Endodermal cell (in vitro differentiated cells): ENCODE measurements at regions not wholly inside any gene's neighbourhood (a gene's known extent, or its start where the extent isn't known, plus 50 kb on each side); places are given as distances from the start of the nearest gene placed in this dataset.

Experiments used
- DNase-seq: peaks from one replicate; pipeline ENCODE4 v3.0.0-alpha.2; 2017
- H3K27ac ChIP-seq: 2 replicates; pipeline ENCODE4 v1.5.1; 2013; ENCODE audit warnings: mild to moderate bottlenecking, low read depth, low read length, moderate library complexity
- H3K27me3 ChIP-seq: 2 replicates; pipeline ENCODE4 v1.6.1; 2013; ENCODE audit warnings: mild to moderate bottlenecking, low read length, moderate library complexity; ENCODE audit not compliant: insufficient read depth, control insufficient read depth, poor library complexity, severe bottlenecking
- H3K36me3 ChIP-seq: 2 replicates; pipeline ENCODE4 v1.7.0; 2013; ENCODE audit warnings: mild to moderate bottlenecking, low read length, moderate library complexity; ENCODE audit not compliant: control insufficient read depth, insufficient read depth
- H3K4me1 ChIP-seq: one replicate; pipeline ENCODE4 v1.7.0; 2013; ENCODE audit warnings: low read length; ENCODE audit not compliant: control insufficient read depth, insufficient read depth
- H3K4me3 ChIP-seq: 2 replicates; pipeline ENCODE4 v1.5.1; 2013; ENCODE audit warnings: mild to moderate bottlenecking, low read length, moderate library complexity
- H3K9ac ChIP-seq: 2 replicates; pipeline ENCODE4 v1.6.1; 2013; ENCODE audit warnings: mild to moderate bottlenecking, low read length, moderate library complexity; ENCODE audit not compliant: poor library complexity, severe bottlenecking; ENCODE audit errors: extremely low read depth
- H3K9me3 ChIP-seq: 2 replicates; pipeline ENCODE4 v1.6.1; 2013; ENCODE audit warnings: mild to moderate bottlenecking, low read length, moderate library complexity; ENCODE audit not compliant: control insufficient read depth
- H3K27ac Mint-ChIP-seq: 2 replicates; pipeline ENCODE4 v1.8.0; 2020; ENCODE audit warnings: mixed read lengths
- H3K27me3 Mint-ChIP-seq: 2 replicates; pipeline ENCODE4 v1.8.0; 2021; ENCODE audit warnings: mild to moderate bottlenecking, mixed read lengths; ENCODE audit not compliant: insufficient read depth
- H3K36me3 Mint-ChIP-seq: 2 replicates; pipeline ENCODE4 v1.8.0; 2020; ENCODE audit warnings: low read depth, mixed read lengths
- H3K4me1 Mint-ChIP-seq: 2 replicates; pipeline ENCODE4 v1.8.0; 2020; ENCODE audit warnings: mixed read lengths
- H3K4me3 Mint-ChIP-seq: 2 replicates; pipeline ENCODE4 v1.8.0; 2020; ENCODE audit warnings: mild to moderate bottlenecking, moderate library complexity, mixed read lengths
- H3K9me3 Mint-ChIP-seq: 2 replicates; pipeline ENCODE4 v1.8.0; 2020; ENCODE audit warnings: mild to moderate bottlenecking, mixed read lengths
- CTCF ChIP-seq: fragments of 200-600 bp; sonication (generic); conservative IDR thresholded peaks from 2 replicates; pipeline ENCODE4 v1.5.0; 2021; ENCODE audit warnings: antibody characterized with exemption, mild to moderate bottlenecking
- WGBS, 2 experiments: methylation state at CpG; one replicate each; pipeline versions ENCODE4 v1.1.5 to v1.1.7; 2013; ENCODE audit warnings: missing lambda C conversion rate in 2 of 2, mixed read lengths in 1 of 2; ENCODE audit not compliant: insufficient coverage in 1 of 2, insufficient read length in 1 of 2; 5-methylcytosine and 5-hydroxymethylcytosine counted together

GRCh38 chr1:192053531-192053971, 104.7 kb upstream of the RGS18 start:
- WGBS, 2 experiments, result 67% methylated on average over 1 of the region's 2 CpGs; no CpG with 5 or more reads in 1 of the 2 experiments
- no peaks in the 10 kb centered on the region for H3K27me3 Mint-ChIP-seq
- no peak overlapping the region for H3K27ac Mint-ChIP-seq
- TF ChIP-seq CTCF, result no peak
- no peaks in the 10 kb centered on the region for H3K36me3 Mint-ChIP-seq
- no peak for DNase-seq
- Histone ChIP-seq H3K27me3 (no peaks in the 10 kb centered on the region), H3K4me3 (no peak overlapping the region), H3K36me3 (no peaks in the 10 kb centered on the region), H3K4me1 (no peaks in the 10 kb centered on the region), H3K9me3 (no peaks in the 10 kb centered on the region), H3K27ac (no peak overlapping the region), H3K9ac (no peak overlapping the region)
- no peak overlapping the region for H3K4me3 Mint-ChIP-seq
- H3K9me3 Mint-ChIP-seq, result no peaks in the 10 kb centered on the region
- H3K4me1 Mint-ChIP-seq, result peaks cover 4% of the 10 kb centered on the region

DNA sequence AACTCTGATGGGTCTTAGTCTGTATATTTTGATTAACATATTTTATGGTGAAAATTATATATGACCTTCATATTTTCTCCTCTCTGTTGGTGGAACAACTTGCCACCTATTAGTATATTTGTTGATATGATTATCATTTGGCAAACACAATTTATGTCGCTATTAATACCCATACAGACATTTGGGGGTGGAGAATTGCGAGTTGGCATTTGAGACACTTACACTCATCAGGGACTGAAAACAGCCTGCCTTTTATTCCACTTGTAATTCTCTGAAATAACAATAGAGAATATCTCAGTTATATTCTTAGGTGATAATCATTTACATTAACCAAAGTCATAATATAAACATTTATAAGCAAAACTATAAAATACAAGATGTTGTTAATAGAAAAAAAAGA, 100.5 kb upstream of the RGS18 start:
- WGBS, 2 experiments, result 83% methylated on average over 2 of the region's 2 CpGs; no CpG with 5 or more reads in 1 of the 2 experiments
- no peak overlapping the region for H3K27ac Mint-ChIP-seq
- H3K9me3 ChIP-seq, result no peaks in the 10 kb centered on the region

GRCh38 chr1:192059407-192059806, 98.9 kb upstream of the RGS18 start:
- H3K27me3 Mint-ChIP-seq, result no peaks in the 10 kb centered on the region
- H3K27ac Mint-ChIP-seq, result no peak overlapping the region
- TF ChIP-seq CTCF, result no peak
- Histone ChIP-seq H3K4me3 (no peak overlapping the region), H3K27me3 (no peaks in the 10 kb centered on the region), H3K27ac (no peak overlapping the region), H3K4me1 (no peaks in the 10 kb centered on the region), H3K9me3 (no peaks in the 10 kb centered on the region), H3K9ac (no peak overlapping the region), H3K36me3 (no peaks in the 10 kb centered on the region)
- no peaks in the 10 kb centered on the region for H3K9me3 Mint-ChIP-seq
- no peaks in the 10 kb centered on the region for H3K36me3 Mint-ChIP-seq
- 80 to 86% methylated on average over 1 of the region's 1 CpG for WGBS, 2 experiments
- no peaks in the 10 kb centered on the region for H3K4me1 Mint-ChIP-seq
- no peak for DNase-seq
- no peak overlapping the region for H3K4me3 Mint-ChIP-seq

More for the DNA sequence above, 100.5 kb upstream of the RGS18 start:
- no peaks in the 10 kb centered on the region for H3K4me1 ChIP-seq
- peaks cover under 1% of the 10 kb centered on the region for H3K4me1 Mint-ChIP-seq
- H3K4me3 Mint-ChIP-seq, result no peak overlapping the region
- no peaks in the 10 kb centered on the region for H3K36me3 ChIP-seq
- H3K27me3 Mint-ChIP-seq, result no peaks in the 10 kb centered on the region
- no peak overlapping the region for H3K4me3 ChIP-seq
- no peaks in the 10 kb centered on the region for H3K9me3 Mint-ChIP-seq
- no peaks in the 10 kb centered on the region for H3K27me3 ChIP-seq
- no peak for TF ChIP-seq CTCF
- H3K27ac ChIP-seq, result no peak overlapping the region
- H3K9ac ChIP-seq, result no peak overlapping the region
- no peak for DNase-seq
- H3K36me3 Mint-ChIP-seq, result no peaks in the 10 kb centered on the region
